Stimulated activated CD4-positive, alpha-beta T cell treated with anti-CD3 and anti-CD28 coated beads, Interleukin-4, amount 100 ng/mL, for 48 hours (primary cell): ENCODE measurements at regions not wholly inside any gene's neighbourhood (a gene's known extent, or its start where the extent isn't known, plus 50 kb on each side); places are given as distances from the start of the nearest gene placed in this dataset.

ENCODE experiments used
- DNase-seq, 2 donors: peaks; one replicate each; pipeline ENCODE4 v3.0.0-alpha.2; 2020; ENCODE audit warnings: low read depth in 2 of 2

GRCh38 chr12:77406219-77406905 lies 341.0 kb upstream of the E2F7 start:
- no peak for DNase-seq

DNA sequence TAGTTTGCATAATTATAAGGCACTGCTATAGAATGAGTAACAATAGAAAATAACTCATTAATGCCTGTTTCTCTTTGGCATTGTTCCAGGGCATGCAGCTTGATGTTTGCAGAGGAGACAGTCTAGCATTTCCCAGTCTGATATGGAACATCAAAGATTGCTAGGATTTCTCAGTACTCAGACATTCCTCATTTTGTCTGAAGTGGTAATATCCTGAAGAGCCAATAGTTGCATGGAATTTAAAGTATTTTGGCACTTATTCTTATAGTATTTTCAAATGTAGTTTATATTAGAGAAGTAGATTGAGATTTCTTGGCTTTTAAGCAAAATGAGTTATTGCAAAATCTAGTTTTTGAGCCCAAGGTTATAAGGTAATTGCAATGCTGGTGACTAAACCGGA lies 337.3 kb upstream of the E2F7 start:
- no peak for DNase-seq

GRCh38 chr12:77401770-77402081 lies 336.4 kb upstream of the E2F7 start:
- no peak for DNase-seq

DNA sequence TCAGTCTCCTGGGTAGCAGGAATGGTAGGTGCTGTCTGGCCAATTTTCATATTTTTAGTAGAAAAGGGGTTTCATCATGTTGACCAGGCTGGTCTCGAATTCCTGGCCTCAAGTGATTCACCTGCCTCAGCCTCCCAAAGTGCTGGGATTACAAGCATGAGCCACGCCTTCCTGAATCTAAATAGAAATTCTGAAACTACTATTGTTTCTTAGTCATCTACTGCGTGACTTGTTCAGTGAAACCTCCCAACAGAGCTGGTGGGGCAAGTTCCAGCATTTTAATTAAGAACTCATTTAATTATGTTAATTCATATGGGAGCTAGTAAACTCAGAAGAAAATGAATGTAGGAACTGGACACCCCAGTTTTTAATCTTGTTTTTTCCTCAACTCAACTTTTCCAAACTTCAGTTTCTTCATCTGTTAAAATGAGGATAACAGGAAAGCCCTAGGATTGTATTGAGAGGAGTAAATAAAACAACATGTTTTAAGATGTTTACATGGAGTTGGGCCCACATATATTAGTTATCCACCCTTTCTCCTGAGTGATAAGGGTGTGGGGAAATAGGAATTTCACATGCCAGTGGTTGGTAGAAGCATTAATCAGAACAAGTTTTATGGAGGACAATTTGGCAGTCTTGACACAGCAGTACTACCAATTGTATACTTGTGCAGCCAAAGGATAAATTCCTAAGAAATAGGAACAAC lies 335.8 kb upstream of the E2F7 start:
- DNase-seq: no peak

- no peak for DNase-seq
Measured at GRCh38 chr12:77392467-77393088, 327.2 kb upstream of the E2F7 start.

- DNase-seq: no peak
Measured at GRCh38 chr12:77388445-77389265, 323.3 kb upstream of the E2F7 start.

DNA sequence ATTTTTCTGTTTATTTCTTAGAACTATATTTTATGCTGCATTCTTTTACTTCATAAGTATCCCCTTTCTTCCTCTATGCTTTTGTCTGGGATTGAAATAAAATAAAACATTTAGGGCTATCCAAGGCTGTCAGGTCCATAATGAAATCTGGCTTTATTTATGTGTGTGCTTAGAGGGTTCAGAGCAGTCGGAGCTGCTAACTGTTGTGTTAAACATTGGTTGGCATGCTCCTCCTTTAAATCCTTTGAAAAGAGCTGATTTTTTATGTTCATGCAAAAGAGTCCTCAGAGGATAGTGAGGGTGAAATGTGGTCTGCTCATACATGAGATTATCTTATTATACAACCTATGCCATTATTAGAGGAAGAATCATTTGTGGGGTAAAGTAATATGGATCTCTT lies 322.3 kb upstream of the E2F7 start:
- DNase-seq: no peak

DNA sequence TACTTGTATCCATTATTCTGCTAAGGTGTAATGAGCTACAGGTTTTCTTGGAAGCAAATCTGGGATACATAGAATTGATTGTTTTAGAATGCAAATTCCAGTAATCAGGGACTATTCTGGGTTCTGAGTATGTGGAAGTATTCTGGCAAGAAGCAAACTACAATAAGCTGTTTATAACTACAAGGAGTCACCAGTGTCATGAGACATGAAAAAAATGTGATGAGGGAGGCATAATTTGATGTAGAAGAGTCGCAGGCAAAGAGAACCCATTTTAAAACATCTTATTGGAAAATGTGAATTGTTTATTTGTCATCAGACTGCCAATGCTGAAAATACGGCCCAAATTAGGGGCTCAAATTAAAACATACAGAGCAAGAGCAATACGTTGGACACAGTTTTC lies 321.8 kb upstream of the E2F7 start:
- no peak for DNase-seq

DNA sequence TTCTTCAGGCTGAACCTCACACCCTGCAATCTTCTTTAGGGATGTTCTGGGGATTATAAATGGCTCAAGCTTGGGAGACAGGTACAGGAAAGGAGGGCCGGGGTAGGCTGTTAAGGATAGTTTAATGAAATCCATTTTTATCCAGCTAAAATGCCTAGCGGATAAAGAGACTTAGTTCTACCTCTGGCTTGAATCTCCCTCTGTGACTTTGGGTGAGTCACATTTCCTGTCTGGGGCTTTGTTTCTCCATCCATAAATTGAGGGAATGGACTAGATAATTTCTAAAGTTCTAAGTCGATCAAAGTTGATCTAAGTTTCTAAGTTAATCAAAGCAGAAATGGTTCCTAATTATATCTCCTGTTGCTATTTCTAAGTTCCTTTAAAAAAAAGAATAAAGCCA lies 319.6 kb upstream of the E2F7 start:
- DNase-seq: no peak

DNA sequence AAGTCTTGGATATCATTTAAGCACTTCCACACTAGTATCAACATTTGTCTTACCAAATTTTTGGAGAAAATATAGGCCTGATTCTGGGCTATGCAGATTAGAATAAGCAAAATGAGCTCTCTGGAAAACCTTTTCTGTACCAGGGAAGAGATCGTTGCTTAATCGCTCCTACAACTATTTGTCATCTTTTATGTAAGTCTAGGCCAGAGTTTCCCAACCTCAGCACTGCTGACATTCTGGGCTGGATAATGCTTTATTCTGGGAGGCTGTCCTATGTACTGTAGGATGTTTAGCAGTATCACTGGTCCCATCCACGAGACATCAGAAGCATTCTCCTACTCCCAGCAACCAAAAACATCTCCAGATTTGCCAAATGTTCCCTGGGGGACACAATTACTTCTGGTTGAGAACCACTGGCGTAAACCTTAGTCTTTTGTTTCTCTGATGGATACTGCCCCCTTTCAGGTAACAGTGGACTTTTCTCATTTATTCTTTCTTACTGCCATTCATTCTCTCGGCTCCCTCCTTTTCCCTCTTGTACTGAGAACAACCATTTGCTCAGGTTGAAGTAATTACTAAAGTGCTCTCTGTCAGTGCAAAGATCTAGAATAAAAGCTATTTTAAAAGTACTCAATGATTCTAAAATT lies 316.9 kb upstream of the E2F7 start:
- DNase-seq: no peak

DNA sequence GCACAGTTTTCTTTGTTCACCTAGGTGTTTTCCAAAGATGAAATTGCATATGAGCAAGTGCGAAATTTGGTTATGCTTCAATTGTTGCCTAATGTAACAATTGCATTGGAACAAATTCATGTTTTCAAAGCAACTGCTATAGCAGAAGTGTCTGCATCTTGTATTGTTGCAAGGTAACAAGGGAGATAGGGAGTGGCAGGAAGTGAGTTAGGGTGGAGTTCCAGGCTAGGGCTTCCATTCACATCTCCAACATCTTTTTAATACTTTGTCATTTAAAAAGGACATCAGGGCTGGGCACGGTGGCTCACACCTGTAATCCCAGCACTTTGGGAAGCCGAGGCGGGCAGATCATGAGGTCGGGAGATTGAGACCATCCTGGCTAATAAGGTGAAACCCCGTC lies 312.3 kb upstream of the E2F7 start:
- no peak for DNase-seq

GRCh38 chr12:77377116-77377515 lies 311.7 kb upstream of the E2F7 start:
- no peak for DNase-seq

- DNase-seq: no peak
Measured at GRCh38 chr12:77374673-77375072, 309.3 kb upstream of the E2F7 start.

DNA sequence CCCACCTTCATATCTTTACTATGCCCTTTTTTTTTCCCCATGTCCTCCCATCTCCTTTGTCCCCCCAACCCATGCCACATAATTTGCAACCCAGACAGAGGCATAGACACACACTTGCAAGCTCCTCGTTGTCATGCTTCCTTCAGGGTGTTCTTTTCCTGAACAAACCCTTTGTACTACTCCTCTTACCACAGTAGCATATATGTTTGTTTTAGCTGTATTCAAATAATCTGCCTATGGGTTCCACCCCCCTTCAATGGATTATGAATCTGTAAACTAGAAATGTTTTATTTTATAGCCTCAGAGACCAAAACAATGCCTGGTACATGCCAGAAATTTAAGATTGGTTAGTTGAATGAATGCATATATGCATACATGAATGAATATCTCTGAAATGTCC lies 307.1 kb upstream of the E2F7 start:
- DNase-seq: no peak

DNA sequence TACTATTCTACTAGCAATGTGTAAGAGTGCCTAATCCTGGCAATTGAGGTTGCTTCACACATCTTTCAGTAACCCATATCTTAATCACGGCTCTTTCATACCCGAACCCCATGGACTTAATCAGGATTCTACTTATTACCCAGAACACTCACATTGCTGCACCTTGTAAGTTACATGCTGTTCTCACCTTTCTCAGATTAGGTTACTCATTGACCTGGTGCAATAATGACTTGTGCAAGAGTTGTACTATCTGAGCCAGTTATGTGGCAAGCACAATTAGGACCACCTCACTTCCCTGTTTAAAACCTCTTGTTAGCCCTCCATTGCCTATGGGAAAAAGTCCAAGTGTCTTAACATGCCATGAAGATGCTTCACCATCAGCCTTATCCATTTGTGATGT lies 306.7 kb upstream of the E2F7 start:
- DNase-seq: no peak

GRCh38 chr12:77368379-77368778 lies 303.0 kb upstream of the E2F7 start:
- no peak for DNase-seq

GRCh38 chr12:77366616-77367015 lies 301.2 kb upstream of the E2F7 start:
- no peak for DNase-seq

DNA sequence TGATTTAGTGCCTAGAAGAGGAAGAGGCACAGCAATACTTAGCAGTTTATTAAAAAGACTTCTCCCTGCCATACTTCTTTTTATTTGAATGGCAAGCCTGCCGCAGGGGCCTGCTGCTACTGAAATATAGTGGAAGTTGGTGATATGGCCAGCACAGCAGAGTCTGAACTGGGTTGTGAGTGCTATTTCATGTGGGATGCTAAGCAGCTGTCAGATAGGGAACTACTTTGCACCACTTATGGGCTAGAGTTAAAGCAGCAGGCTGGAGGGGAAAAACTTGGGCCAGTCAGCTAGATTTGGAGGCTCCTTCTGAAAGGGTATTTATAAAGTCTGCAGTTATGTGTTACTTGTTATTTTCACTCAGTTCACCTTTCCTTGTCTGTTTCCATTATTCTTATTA lies 299.0 kb upstream of the E2F7 start:
- DNase-seq: no peak

GRCh38 chr12:77362509-77363210 lies 297.3 kb upstream of the E2F7 start:
- no peak for DNase-seq

DNA sequence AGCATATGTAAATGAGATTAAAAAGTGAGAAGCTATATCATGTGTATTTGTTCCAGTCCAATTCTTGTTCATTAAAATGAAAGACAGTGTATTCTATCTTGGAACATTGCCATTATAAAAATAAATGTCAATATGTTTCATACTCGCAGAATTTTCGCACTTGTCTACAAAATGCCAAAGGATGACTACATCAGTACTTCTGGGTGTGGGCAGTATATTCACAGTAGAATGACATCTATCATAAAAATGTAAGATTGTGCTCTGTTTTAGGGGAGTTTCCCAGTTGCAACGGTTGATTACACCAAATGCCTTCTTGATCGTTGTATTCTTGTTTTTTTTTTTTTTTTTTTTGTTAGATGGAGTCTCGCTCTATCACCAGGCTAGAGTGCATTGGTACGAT lies 292.3 kb upstream of the E2F7 start:
- DNase-seq: no peak

DNA sequence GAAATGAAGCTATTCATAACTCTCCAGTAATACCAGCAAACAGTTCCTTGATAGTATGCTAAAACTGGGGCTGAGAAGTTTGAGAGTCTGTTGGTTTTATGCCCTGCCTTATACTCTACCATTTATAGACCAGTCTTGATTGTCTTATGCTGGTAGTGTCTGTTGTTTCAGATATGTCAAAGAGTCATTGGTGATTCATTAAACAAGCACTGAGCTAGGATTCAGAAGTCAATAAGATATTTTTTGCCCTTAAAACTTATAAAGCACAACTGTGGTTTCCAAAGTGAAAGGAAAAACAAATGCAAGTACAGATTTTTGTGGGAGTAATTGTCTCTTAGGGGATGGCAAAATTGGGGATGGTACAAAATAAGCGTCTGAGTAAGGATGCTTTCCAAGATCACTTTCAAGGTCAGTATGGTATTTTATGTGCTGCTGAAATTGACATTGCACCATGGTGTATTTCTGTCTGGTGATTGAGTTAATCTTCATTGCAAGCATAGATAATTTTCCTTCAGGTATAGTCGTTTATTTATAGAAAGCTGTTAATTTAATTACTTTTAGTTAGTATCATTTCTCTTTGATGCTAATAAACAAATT lies 289.5 kb upstream of the E2F7 start:
- no peak for DNase-seq
